ENCODE measurements at regions not wholly inside any gene's neighbourhood (a gene's known extent, or its start where the extent isn't known, plus 50 kb on each side); places are given as distances from the start of the nearest gene placed in this dataset.
"Not testable (repeated sequence)": the region's sequence is repeated elsewhere in the genome, so short reads cannot be mapped to it uniquely, and the experiment has no call there.

GRCh38 chr14:106174206-106174605 lies 647.8 kb downstream of the TMEM121 start:
- H3K9me3 ChIP-seq (ENCODE audit: low read depth), result no peaks in the 10 kb centered on the region
- H3F3A ChIP-seq (ENCODE audit: insufficient read depth), result no peaks in the 10 kb centered on the region
- no peak for TF ChIP-seq EZH2phosphoT487 (IDR thresholded peaks at IDR 0.05; ENCODE audit: insufficient read depth, low read depth)
- no peak for TF ChIP-seq EZH2 (IDR thresholded peaks at IDR 0.05; ENCODE audit: insufficient read depth, poor library complexity, severe bottlenecking)
- no peaks in the 10 kb centered on the region for H4K20me1 ChIP-seq (ENCODE audit: insufficient read depth)
- H3K4me3 ChIP-seq, result no peak overlapping the region
- H3K4me1 ChIP-seq (ENCODE audit: insufficient read depth), result no peaks in the 10 kb centered on the region
- H3K27ac ChIP-seq, result no peak overlapping the region
- no peaks in the 10 kb centered on the region for H3K79me2 ChIP-seq (ENCODE audit: insufficient read depth)
- in situ Hi-C loops (cut with MboI), result no loop called here
- no peaks in the 10 kb centered on the region for H3K9me2 ChIP-seq (ENCODE audit: insufficient read depth)
- no peaks in the 10 kb centered on the region for H3K27me3 ChIP-seq (replicated peaks; ENCODE audit: insufficient read depth)
- no peak overlapping the region for H3K9ac ChIP-seq
- no peak overlapping the region for H2AFZ ChIP-seq
- WGBS, 2 experiments (ENCODE audit: low coverage in 1 of 2, low lambda C conversion rate in 2 of 2, missing lambda C conversion rate in 2 of 2), result 10 to 15% methylated on average over 7 of the region's 7 CpGs
- no peak overlapping the region for H3K4me2 ChIP-seq (ENCODE audit: unreplicated experiment)
- H3K36me3 ChIP-seq (ENCODE audit: low read depth), result no peaks in the 10 kb centered on the region
- no peak for DNase-seq

GRCh38 chr14:106177266-106178246 lies 651.2 kb downstream of the TMEM121 start:
- H3F3A ChIP-seq (ENCODE audit: insufficient read depth); H2AFZ ChIP-seq; DNase-seq; in situ Hi-C loops (cut with MboI); H3K9me3 ChIP-seq (ENCODE audit: low read depth); H3K36me3 ChIP-seq (ENCODE audit: low read depth); H3K4me2 ChIP-seq (ENCODE audit: unreplicated experiment); H3K27ac ChIP-seq; H3K79me2 ChIP-seq (ENCODE audit: insufficient read depth); H3K27me3 ChIP-seq (replicated peaks; ENCODE audit: insufficient read depth); H3K4me3 ChIP-seq; H4K20me1 ChIP-seq (ENCODE audit: insufficient read depth); H3K9me2 ChIP-seq (ENCODE audit: insufficient read depth); H3K4me1 ChIP-seq (ENCODE audit: insufficient read depth); H3K9ac ChIP-seq: not testable (repeated sequence)
- WGBS, 2 experiments (ENCODE audit: low coverage in 1 of 2, low lambda C conversion rate in 2 of 2, missing lambda C conversion rate in 2 of 2), result 8 to 9% methylated on average over 7 of the region's 7 CpGs

- H2AFZ ChIP-seq, result no peak overlapping the region
- 6 to 11% methylated on average over 2 of the region's 2 CpGs for WGBS, 2 experiments (ENCODE audit: low coverage in 1 of 2, low lambda C conversion rate in 2 of 2, missing lambda C conversion rate in 2 of 2)
- TF ChIP-seq EZH2 (IDR thresholded peaks at IDR 0.05; ENCODE audit: insufficient read depth, poor library complexity, severe bottlenecking), result no peak
- TF ChIP-seq EZH2phosphoT487 (IDR thresholded peaks at IDR 0.05; ENCODE audit: insufficient read depth, low read depth), result no peak
These were observed 653.4 kb downstream of the TMEM121 start for GRCh38 chr14:106179761-106180160.

GRCh38 chr14:106184771-106185170 lies 658.4 kb downstream of the TMEM121 start:
- H3K9ac ChIP-seq; H4K20me1 ChIP-seq (ENCODE audit: insufficient read depth); in situ Hi-C loops (cut with MboI); H3K4me2 ChIP-seq (ENCODE audit: unreplicated experiment); H3K27me3 ChIP-seq (replicated peaks; ENCODE audit: insufficient read depth); H3F3A ChIP-seq (ENCODE audit: insufficient read depth); H2AFZ ChIP-seq; H3K9me2 ChIP-seq (ENCODE audit: insufficient read depth); H3K27ac ChIP-seq; H3K4me3 ChIP-seq; H3K36me3 ChIP-seq (ENCODE audit: low read depth); DNase-seq; H3K79me2 ChIP-seq (ENCODE audit: insufficient read depth); H3K4me1 ChIP-seq (ENCODE audit: insufficient read depth); H3K9me3 ChIP-seq (ENCODE audit: low read depth): not testable (repeated sequence)
- 23 to 36% methylated on average over 8 of the region's 8 CpGs for WGBS, 2 experiments (ENCODE audit: low coverage in 1 of 2, low lambda C conversion rate in 2 of 2, missing lambda C conversion rate in 2 of 2)

More at GRCh38 chr14:106179761-106180160, 653.4 kb downstream of the TMEM121 start:
- no peak overlapping the region for H3K9ac ChIP-seq
- no peak for DNase-seq
- in situ Hi-C loops (cut with MboI), result no loop called here
- no peaks in the 10 kb centered on the region for H3K79me2 ChIP-seq (ENCODE audit: insufficient read depth)
- no peaks in the 10 kb centered on the region for H3K4me1 ChIP-seq (ENCODE audit: insufficient read depth)
- H3K27me3 ChIP-seq (replicated peaks; ENCODE audit: insufficient read depth), result no peaks in the 10 kb centered on the region
- no peak overlapping the region for H3K4me3 ChIP-seq
- H3K27ac ChIP-seq, result no peak overlapping the region
- no peaks in the 10 kb centered on the region for H3K9me2 ChIP-seq (ENCODE audit: insufficient read depth)
- H3F3A ChIP-seq (ENCODE audit: insufficient read depth), result no peaks in the 10 kb centered on the region
- H3K4me2 ChIP-seq (ENCODE audit: unreplicated experiment), result no peak overlapping the region
- H4K20me1 ChIP-seq (ENCODE audit: insufficient read depth), result no peaks in the 10 kb centered on the region
- H3K36me3 ChIP-seq (ENCODE audit: low read depth), result no peaks in the 10 kb centered on the region
- no peaks in the 10 kb centered on the region for H3K9me3 ChIP-seq (ENCODE audit: low read depth)

GRCh38 chr14:106185174-106185836 lies 658.9 kb downstream of the TMEM121 start:
- H2AFZ ChIP-seq; H3K4me3 ChIP-seq; H3K36me3 ChIP-seq (ENCODE audit: low read depth); H4K20me1 ChIP-seq (ENCODE audit: insufficient read depth); H3K79me2 ChIP-seq (ENCODE audit: insufficient read depth); H3K4me2 ChIP-seq (ENCODE audit: unreplicated experiment); H3K9ac ChIP-seq; H3K9me3 ChIP-seq (ENCODE audit: low read depth); H3K9me2 ChIP-seq (ENCODE audit: insufficient read depth); in situ Hi-C loops (cut with MboI); H3F3A ChIP-seq (ENCODE audit: insufficient read depth); H3K4me1 ChIP-seq (ENCODE audit: insufficient read depth); H3K27me3 ChIP-seq (replicated peaks; ENCODE audit: insufficient read depth); H3K27ac ChIP-seq; DNase-seq: not testable (repeated sequence)
- WGBS, 2 experiments (ENCODE audit: low coverage in 1 of 2, low lambda C conversion rate in 2 of 2, missing lambda C conversion rate in 2 of 2), result 11 to 20% methylated on average over 6 of the region's 6 CpGs
